WERI-Rb-1 (cell line): ENCODE measurements at regions not wholly inside any gene's neighbourhood (a gene's known extent, or its start where the extent isn't known, plus 50 kb on each side); places are given as distances from the start of the nearest gene placed in this dataset.

Experiments used
- DNase-seq: peaks from one replicate; pipeline ENCODE4 v3.0.0-alpha.2; 2020
- H3K27ac ChIP-seq: fragments of 250-450 bp; sonication (Bioruptor Pico); 2 replicates; pipeline ENCODE4 v1.5.1; 2020; ENCODE audit warnings: mild to moderate bottlenecking, moderate library complexity
- H3K27me3 ChIP-seq: fragments of 250-450 bp; sonication (Bioruptor Pico); 2 replicates; pipeline ENCODE4 v1.5.1; 2021; ENCODE audit warnings: mild to moderate bottlenecking, low read depth, moderate library complexity; ENCODE audit not compliant: insufficient read depth, severe bottlenecking
- H3K36me3 ChIP-seq: fragments of 250-450 bp; sonication (Bioruptor Pico); 2 replicates; pipeline ENCODE4 v1.5.1; 2020; ENCODE audit warnings: mild to moderate bottlenecking, moderate library complexity
- H3K4me3 ChIP-seq: 2 replicates; pipeline ENCODE4 v1.5.1; 2011; ENCODE audit warnings: low read depth, mild to moderate bottlenecking, control low read depth, low read length
- H3K9me3 ChIP-seq: fragments of 250-450 bp; sonication (Bioruptor Pico); 2 replicates; pipeline ENCODE4 v1.5.1; 2021; ENCODE audit warnings: mild to moderate bottlenecking, moderate library complexity; ENCODE audit not compliant: severe bottlenecking
- TF ChIP-seq, protein P1 (sequence below): IDR thresholded peaks from 2 replicates; pipeline ENCODE4 v1.5.1; 2011; ENCODE audit warnings: low read depth, mild to moderate bottlenecking, control low read depth, inconsistent platforms, low read length

GRCh38 chr5:86011937-86012336, 605.8 kb upstream of the COX7C start:
- no peak overlapping the region for H3K27ac ChIP-seq
- TF ChIP-seq, protein P1, sequence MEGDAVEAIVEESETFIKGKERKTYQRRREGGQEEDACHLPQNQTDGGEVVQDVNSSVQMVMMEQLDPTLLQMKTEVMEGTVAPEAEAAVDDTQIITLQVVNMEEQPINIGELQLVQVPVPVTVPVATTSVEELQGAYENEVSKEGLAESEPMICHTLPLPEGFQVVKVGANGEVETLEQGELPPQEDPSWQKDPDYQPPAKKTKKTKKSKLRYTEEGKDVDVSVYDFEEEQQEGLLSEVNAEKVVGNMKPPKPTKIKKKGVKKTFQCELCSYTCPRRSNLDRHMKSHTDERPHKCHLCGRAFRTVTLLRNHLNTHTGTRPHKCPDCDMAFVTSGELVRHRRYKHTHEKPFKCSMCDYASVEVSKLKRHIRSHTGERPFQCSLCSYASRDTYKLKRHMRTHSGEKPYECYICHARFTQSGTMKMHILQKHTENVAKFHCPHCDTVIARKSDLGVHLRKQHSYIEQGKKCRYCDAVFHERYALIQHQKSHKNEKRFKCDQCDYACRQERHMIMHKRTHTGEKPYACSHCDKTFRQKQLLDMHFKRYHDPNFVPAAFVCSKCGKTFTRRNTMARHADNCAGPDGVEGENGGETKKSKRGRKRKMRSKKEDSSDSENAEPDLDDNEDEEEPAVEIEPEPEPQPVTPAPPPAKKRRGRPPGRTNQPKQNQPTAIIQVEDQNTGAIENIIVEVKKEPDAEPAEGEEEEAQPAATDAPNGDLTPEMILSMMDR = no peak
- H3K4me3 ChIP-seq = no peak overlapping the region
- no peaks in the 10 kb centered on the region for H3K9me3 ChIP-seq
- H3K36me3 ChIP-seq = no peaks in the 10 kb centered on the region
- H3K27me3 ChIP-seq = no peaks in the 10 kb centered on the region
- no peak for DNase-seq

- DNase-seq = no peak
- Histone ChIP-seq H3K9me3 (no peaks in the 10 kb centered on the region), H3K27me3 (no peaks in the 10 kb centered on the region), H3K27ac (no peak overlapping the region), H3K4me3 (no peak overlapping the region), H3K36me3 (no peaks in the 10 kb centered on the region)
- TF ChIP-seq, protein P1 = no peak
Measured at GRCh38 chr5:86029308-86029707, 588.4 kb upstream of the COX7C start.

- no peaks in the 10 kb centered on the region for H3K36me3 ChIP-seq
- no peak for DNase-seq
- no peak overlapping the region for H3K27ac ChIP-seq
- H3K27me3 ChIP-seq = no peaks in the 10 kb centered on the region
- H3K4me3 ChIP-seq = no peak overlapping the region
- H3K9me3 ChIP-seq = no peaks in the 10 kb centered on the region
- TF ChIP-seq, protein P1 = no peak
Measured at GRCh38 chr5:86030753-86031152, 587.0 kb upstream of the COX7C start.

- H3K27ac ChIP-seq = peak overlapping the region; percentile 36
- H3K27me3 ChIP-seq = no peaks in the 10 kb centered on the region
- H3K4me3 ChIP-seq = no peak overlapping the region
- H3K36me3 ChIP-seq = no peaks in the 10 kb centered on the region
- no peaks in the 10 kb centered on the region for H3K9me3 ChIP-seq
- no peak for DNase-seq
- TF ChIP-seq, protein P1 = no peak
Measured at GRCh38 chr5:86038566-86038965, 579.2 kb upstream of the COX7C start.

GRCh38 chr5:86039351-86039750, 578.4 kb upstream of the COX7C start:
- Histone ChIP-seq H3K36me3 (no peaks in the 10 kb centered on the region), H3K27ac (peak overlapping the region; percentile 36), H3K27me3 (no peaks in the 10 kb centered on the region), H3K9me3 (no peaks in the 10 kb centered on the region), H3K4me3 (no peak overlapping the region)
- peak; percentile 51 for DNase-seq
- TF ChIP-seq, protein P1 = no peak

DNA sequence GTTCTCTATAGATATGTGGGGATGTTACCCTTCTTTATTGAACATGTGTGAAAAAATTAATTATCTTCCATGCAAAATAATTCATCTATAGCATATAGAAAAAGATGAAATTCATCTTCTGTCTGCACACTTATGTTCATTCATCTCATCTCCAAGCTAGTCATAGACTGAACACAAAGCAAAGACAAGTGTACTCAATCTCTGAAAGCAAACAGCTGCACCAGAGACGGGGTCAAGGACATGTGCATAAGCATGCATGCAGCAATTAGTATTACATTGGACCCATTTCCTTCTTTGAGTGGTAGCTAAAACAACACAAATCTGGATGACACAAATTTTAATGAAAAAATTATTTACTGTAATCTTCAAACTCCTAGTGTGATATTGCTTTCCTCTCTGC, 547.0 kb upstream of the COX7C start:
- Histone ChIP-seq H3K27me3 (no peaks in the 10 kb centered on the region), H3K27ac (no peak overlapping the region), H3K9me3 (no peaks in the 10 kb centered on the region), H3K4me3 (no peak overlapping the region), H3K36me3 (no peaks in the 10 kb centered on the region)
- TF ChIP-seq, protein P1 = no peak
- no peak for DNase-seq
